ENCODE measurements at regions not wholly inside any gene's neighbourhood (a gene's known extent, or its start where the extent isn't known, plus 50 kb on each side); places are given as distances from the start of the nearest gene placed in this dataset.
"Not testable (repeated sequence)": the region's sequence is repeated elsewhere in the genome, so short reads cannot be mapped to it uniquely, and the experiment has no call there.

DNA sequence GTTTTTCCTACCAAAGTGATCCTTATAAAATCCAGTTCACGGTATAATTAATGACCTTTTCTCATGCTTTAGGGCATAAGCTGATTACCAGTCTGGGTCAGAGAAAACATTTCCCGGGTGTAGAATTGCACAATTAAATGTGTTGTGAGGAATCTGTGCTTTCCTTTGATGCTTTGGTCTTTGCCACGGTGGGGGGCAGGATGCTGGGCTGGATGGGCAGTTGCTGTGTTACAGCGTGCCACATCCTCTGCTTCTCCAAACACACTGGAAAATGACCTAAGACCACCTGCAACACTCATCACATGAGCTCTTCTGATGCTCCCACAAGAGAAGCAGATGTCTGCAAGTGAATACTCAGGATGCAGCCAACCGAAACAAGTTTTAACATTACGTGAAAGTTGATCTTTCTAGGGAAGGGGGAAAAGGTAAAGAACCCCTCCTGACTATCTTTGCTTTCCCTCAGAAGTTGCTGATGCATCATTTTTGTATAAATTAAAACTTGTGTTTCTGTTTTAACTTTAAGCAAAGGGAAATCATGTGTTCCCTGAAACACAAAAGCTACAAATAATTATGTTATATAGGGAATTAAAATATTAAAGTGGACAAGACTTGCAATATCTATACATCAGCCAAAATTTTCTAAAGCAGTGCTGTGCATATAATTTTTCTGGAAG, 515.3 kb upstream of the NR5A2 start:
- no peak for DNase-seq (ENCODE audit: low read depth in 2 of 2)

DNA sequence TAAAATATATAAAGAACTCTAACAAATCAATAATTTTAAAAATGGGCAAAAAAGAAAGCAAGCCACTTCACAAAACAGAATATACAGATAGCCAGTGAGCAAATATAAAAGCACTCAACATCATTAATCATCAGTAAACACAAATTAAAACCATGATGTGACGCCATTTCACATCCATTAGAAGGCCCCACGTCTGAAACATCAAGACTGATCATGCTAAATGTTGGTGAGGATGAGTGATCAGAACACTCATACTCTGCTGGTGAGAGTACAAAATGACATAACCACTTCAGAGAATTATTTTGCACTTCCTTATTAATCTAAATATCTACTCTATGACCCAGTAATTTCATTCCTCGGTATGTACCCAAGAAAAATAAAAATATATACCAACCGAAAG, 512.2 kb upstream of the NR5A2 start:
- no peak for DNase-seq (ENCODE audit: low read depth in 2 of 2)

DNA sequence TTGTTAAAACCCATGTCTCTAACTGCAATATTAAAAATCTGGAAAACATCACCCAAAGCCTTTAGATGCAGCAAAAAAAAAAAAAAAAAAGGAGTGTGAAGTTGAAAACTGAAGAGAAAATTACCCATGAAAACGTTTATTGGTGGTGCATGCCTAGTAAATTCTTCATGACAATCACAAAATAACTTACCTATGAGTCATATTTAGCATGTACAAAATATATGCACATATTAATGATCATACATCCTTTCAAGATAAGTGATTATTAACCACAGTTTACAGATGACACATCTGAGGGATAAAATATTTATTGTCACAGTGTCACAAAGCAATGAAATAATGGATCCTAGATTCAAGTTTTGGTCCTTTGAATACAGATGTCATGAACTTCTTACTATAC, 505.2 kb upstream of the NR5A2 start:
- no peak for DNase-seq (ENCODE audit: low read depth in 2 of 2)

DNA sequence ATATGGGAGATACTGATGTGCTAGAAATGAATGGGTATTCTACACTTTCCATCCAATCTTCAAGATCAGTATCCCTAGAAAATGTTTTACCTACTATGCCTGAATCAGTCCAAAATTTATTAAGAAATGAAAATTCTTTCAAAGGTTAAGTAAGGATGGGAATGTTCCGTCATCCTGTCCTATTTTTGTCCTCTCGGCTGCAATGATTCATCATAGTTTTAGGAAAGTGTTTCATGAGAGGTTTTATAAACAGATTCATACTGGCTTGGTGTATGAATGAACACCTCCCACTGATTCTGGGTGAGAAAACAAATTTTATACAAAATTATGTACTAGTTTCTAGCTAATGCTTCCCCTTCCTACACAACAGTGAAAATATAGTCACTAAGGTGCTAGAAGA, 504.6 kb upstream of the NR5A2 start:
- DNase-seq (ENCODE audit: low read depth in 2 of 2), result no peak

GRCh38 chr1:199529324-199529723, 498.2 kb upstream of the NR5A2 start:
- DNase-seq (ENCODE audit: low read depth in 2 of 2), result no peak

DNA sequence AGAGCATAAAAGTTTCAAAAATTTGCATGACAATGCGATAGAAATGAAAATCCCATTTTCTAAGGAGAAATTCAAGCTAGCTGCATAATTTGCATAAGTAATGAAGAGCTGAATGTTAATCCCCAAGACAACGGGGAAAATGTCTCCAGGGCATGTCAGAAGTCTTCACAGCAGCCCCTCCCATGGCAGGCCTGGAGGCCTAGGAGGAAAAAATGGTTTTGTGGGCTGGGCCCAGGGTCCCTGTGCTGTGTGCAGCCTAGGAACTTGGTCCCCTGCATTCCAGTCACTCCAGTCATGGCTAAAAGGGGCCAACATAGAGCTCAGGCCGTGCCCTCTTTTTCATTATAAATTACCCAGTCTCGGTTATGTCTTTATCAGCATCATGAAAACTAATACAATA, 494.1 kb upstream of the NR5A2 start:
- DNase-seq (ENCODE audit: low read depth in 2 of 2), result not testable (repeated sequence)

GRCh38 chr1:199545780-199546179, 481.7 kb upstream of the NR5A2 start:
- DNase-seq (ENCODE audit: low read depth in 2 of 2), result no peak

DNA sequence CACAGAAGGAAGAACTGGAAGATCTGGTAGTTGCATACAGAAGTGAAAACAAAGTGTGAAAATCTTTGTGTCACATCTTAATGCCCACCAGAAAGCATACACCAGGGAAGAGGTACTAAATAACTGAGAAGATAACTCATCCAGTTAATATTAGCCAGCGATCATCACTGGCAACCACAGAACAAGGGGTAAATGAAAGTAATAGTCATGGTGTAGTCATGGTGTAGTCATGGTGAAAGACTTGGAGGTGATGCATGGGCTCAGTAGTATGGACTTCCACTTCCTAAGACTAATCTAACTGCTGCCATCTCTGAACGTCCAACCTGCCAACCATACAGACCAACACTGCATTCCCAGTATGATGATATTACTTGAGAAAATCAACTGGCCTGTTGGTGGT, 481.2 kb upstream of the NR5A2 start:
- no peak for DNase-seq (ENCODE audit: low read depth in 2 of 2)

DNA sequence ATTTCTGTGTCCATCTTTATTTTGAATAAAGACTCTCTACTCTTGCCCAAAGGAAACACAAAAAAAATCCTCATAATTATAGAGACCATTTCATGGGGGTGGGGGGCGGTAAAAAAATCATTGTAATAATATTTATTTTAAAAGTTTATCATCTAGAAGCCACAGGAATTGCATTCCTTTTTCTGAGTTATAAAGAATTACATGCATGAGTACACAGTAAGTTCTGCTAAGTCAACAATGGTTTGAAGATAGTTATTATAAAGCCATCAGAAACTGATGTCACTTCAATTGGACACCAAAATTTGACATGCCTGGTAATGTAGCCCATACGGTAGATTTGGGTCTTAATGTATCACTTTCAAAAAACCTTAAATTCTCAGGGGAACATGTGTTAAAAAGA, 478.1 kb upstream of the NR5A2 start:
- no peak for DNase-seq (ENCODE audit: low read depth in 2 of 2)

DNA sequence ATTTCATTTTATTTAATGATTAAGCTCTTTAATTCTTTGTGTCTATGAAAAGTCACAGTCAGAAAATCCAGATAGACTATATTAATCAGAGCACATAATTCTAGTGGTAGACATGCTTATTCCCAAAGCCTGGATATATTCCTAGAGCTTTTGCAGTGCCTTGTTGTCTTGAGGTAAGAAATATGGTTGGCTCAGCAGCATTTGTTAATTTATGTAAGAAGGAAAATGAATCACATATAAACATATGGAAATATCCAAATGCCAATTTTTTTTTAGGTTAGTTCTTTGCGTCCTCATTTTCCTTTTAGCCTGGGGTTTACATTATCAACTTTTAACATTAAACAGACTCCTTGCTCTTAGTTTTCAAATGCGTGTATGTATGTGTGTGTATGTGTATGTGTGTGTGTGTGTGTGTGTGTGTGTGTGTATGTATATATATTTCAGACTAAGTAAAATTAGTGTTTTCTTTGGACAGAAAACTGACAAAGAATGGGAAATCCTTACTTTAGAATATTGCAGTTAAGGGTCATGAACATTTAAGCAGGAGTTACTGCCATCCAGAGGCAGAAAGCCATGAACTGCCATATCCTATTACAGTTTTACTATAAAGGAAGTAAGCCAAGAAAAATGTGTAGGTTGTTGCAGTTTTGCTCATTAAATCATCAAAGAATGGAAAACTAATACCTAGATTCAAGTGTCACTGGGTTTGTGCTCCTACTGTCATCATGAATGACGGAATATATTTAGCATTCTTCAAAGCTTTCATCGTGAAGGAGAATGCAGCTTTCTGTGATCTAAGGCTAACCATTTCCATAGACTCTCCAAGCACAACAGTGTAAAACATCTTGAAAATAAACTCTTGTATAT, 477.1 kb upstream of the NR5A2 start:
- DNase-seq (ENCODE audit: low read depth in 2 of 2), result no peak

GRCh38 chr1:199551967-199552565, 475.4 kb upstream of the NR5A2 start:
- peak in 1 of 2 donors; percentile 28 for DNase-seq (ENCODE audit: low read depth in 2 of 2)

DNA sequence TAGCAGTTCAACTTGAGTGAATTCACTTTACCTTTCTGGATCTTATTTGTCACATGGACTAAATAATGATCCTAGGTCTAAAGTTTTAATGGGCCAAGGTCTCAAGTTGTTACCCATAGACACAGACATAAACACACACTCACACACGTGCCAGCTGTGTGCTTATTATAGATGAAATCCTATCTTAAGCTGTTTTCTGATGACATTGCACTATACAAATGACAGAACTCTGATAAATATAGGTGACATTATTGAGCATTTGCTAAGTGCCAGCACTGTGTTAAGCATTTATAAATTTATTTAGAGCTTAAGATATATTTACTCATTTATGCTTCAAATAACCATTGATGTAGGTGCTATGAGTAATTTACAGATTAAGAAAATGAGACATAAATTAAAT, 474.4 kb upstream of the NR5A2 start:
- DNase-seq (ENCODE audit: low read depth in 2 of 2), result no peak

- DNase-seq (ENCODE audit: low read depth in 2 of 2), result no peak
Measured at GRCh38 chr1:199561334-199561733, 466.2 kb upstream of the NR5A2 start.

DNA sequence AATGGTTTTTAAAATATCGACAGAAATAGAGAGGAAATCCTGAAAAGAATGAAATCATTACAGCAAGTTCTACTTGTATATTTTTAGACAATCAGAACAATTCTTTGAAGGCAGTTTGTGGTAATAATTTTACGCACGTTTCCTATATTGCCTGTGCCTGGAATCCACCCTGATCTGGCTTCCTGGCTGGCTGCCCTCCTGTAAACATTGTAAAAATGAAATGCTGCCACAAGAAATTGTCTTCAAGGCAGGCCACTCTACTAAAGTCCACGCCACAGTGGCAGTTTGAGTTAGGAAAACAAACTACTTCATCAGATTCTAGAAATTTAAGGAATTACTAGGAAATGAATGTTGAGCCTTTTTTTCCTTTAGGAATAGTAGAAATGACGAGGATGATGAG, 454.5 kb upstream of the NR5A2 start:
- DNase-seq (ENCODE audit: low read depth in 2 of 2), result no peak

GRCh38 chr1:199574950-199575349, 452.6 kb upstream of the NR5A2 start:
- DNase-seq (ENCODE audit: low read depth in 2 of 2), result no peak

DNA sequence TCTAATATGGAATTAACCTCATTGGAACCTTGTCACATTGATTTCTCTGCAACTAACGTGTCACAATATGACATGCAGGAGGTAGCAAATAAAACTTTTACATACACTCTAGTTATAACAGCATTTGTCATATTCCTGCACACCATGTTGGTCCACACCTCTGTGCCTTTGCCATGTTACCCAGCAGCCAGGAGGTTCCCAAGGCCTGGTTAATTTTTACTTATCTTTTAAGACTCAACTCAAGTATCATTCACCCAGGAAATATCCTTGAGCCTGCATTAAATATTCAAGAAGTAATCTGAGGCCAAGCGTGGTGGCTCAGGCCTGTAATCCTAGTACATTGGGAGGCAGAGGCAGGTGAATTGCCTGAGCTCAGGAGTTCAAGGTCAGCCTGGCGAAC, 447.2 kb upstream of the NR5A2 start:
- no peak for DNase-seq (ENCODE audit: low read depth in 2 of 2)

GRCh38 chr1:199585392-199585791, 442.1 kb upstream of the NR5A2 start:
- no peak for DNase-seq (ENCODE audit: low read depth in 2 of 2)

GRCh38 chr1:199590708-199591107, 436.8 kb upstream of the NR5A2 start:
- DNase-seq (ENCODE audit: low read depth in 2 of 2), result no peak

DNA sequence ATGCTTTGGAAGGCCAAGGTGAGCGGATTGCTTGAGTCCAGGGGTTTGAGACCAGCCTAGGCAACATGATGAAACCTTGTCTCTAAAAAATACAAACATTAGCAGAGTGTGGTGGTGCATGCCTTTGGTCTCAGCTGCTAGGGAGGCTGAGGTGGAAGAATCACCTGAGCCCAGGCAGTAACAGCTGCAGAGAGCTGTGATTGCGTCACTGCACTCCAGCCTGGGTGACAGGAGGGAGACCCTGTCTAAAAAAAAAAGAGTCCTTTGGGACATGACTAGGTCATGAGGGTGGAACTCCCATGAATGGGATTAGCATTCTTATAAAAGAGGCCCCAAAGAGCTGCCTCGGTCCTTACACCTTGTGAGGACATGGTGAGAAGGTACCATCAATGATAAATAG, 436.0 kb upstream of the NR5A2 start:
- no peak for DNase-seq (ENCODE audit: low read depth in 2 of 2)

DNA sequence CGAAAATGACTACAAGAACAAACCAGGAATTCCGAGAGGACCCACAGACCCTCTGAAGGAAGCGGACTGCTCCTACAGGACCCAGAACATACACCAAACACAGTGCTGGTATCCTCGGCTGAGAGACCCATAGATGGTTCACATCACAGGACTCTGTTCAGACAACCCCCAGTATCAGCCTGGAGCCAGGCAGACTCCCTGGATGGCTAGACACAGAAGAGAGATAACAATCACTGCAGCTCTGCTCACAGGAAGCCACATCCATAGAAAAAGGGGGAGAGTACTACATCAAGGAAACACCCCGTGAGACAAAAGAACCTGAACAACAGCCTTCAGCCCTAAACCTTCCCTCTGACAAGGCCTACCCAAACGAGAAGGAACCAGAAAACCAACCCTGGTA, 434.0 kb upstream of the NR5A2 start:
- no peak for DNase-seq (ENCODE audit: low read depth in 2 of 2)

DNA sequence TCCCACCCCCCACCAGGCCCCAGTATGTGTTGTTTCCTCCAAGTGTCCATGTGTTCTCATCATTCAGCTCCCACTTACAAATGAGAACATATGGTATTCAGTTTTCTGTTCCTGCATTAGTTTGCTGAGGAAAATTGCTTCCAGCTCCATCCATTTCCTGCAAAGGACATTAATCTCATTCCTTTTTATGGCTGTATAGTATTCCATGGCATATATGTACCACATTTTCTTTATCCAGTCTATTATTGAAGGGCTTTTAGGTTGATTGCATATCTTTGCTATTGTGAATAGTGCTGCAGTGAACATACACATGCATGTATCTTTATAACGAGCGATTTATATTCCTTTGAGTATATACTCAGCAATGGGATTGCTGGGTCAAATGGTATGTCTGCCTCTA, 431.1 kb upstream of the NR5A2 start:
- DNase-seq (ENCODE audit: low read depth in 2 of 2), result not testable (repeated sequence)

DNA sequence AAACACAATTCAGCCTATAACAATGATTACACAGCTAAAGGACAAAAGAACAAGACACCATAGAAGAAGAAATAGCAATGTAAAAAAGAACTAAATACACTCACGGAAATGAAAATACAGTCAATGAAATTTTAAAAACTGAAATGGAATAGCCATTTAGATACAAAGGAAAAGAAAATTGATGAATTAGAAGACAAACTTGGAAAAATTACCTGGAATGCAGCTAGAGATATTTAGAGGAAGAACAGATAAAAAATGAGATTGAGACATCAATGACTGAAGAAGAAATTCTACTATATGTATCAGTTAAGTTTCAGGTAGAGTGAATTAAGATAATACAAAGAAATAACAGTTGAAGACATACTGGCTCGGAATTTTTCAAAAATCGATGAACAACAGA, 430.4 kb upstream of the NR5A2 start:
- DNase-seq (ENCODE audit: low read depth in 2 of 2), result no peak

DNA sequence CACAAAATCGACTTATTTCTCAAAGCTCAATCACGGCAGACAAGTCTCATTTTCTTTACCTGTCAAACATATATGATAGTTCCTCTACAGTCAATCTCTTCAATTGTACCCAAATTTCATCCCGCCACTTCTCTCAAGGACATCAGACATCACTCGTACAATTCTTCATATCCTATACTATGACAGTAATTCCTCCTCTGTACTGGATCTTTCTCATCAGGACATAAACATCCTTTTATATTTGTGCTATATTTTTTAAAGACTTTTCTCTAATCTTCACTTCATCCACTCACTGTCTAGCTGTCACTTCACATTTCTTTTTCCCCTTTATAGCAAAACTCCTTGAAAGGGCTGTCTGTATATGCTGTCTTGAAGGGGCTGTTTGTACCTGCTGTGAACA, 419.1 kb upstream of the NR5A2 start:
- DNase-seq (ENCODE audit: low read depth in 2 of 2), result no peak

Measured in activated CD4-positive, alpha-beta T cell treated with anti-CD3 and anti-CD28 coated beads for 24 hours (primary cell).